ENCODE measurements at regions not wholly inside any gene's neighbourhood (a gene's known extent, or its start where the extent isn't known, plus 50 kb on each side); places are given as distances from the start of the nearest gene placed in this dataset.
"Not testable (repeated sequence)": the region's sequence is repeated elsewhere in the genome, so short reads cannot be mapped to it uniquely, and the experiment has no call there.

GRCh38 chr5:34189246-34189645 lies 146.2 kb upstream of the C1QTNF3 start:
- DNase-seq = not testable (repeated sequence)

DNA sequence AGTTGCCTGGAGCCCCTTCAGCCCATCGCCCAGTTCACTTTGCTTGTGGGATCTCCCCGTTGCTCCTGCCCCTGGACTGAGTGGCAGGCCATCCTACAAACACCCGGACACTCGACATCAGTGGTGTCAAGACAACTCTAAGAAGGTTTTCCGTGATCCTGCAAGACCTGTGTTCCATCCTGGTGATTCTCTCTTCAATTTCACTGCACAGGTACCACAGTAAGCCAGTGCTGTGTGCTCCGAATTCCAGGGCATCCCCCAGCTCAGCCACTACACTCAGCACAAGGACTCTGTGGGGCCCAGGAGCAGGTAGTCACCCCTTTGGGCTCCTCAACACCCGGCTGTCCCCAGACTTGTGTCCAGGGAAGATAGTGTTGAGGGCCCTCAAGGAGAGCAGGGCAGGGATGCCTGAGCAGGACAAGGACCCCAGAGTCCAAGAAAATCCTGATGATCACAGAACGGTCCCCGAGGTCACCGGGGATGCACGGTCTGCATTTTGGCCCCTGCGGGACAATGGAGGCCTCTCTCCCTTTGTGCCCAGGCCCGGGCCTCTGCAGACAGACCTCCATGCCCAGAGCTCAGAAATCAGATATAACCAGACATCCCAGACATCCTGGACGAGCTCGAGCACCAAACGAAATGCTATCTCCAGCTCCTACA lies 146.9 kb upstream of the C1QTNF3 start:
- not testable (repeated sequence) for DNase-seq

DNA sequence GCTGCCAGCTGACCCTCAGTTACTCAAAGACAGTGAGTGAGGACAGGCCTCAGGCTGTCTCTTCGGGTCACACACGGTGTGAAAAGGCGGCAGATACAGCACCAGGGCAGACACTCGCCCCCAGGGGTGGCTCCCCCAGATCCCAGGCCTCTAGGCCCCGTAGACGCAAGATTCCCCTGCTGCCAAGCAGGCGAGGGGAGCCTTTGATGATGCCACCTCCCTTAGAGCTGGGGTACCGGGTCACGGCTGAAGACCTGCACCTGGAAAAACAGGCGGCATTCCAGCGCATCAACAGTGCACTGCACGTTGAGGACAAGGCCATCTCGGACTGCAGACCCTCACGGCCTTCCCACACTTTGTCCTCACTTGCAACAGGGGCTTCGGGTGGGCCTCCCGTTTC lies 147.5 kb upstream of the C1QTNF3 start:
- DNase-seq = not testable (repeated sequence)

- DNase-seq = not testable (repeated sequence)
Observed at GRCh38 chr5:34191279-34191744, 148.3 kb upstream of the C1QTNF3 start.

GRCh38 chr5:34192064-34192922 lies 149.3 kb upstream of the C1QTNF3 start:
- not testable (repeated sequence) for DNase-seq

GRCh38 chr5:34192923-34193262 lies 149.9 kb upstream of the C1QTNF3 start:
- DNase-seq = not testable (repeated sequence)

DNA sequence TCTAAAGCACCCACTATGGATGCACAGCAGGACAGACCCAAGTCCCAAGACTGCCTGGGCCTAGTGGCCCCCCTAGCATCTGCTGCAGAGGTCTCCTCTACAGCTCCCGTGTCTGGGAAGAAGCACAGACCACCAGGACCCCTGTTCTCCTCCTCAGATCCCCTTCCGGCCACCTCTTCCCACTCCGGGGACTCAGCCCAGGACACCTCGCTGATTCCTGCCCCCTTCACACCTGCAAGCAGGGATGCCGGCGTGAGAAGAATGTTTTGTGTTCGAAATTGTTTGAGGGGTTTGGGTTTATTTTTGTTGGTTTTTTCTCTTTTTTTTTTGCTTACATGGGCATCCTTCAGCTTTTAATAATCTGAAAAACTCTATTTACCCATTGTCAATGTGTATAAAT lies 150.3 kb upstream of the C1QTNF3 start:
- DNase-seq = not testable (repeated sequence)

GRCh38 chr5:34193804-34194203 lies 150.8 kb upstream of the C1QTNF3 start:
- not testable (repeated sequence) for DNase-seq

- DNase-seq = not testable (repeated sequence)
Observed at GRCh38 chr5:34196091-34196490, 153.1 kb upstream of the C1QTNF3 start.

- DNase-seq = not testable (repeated sequence)
Observed at GRCh38 chr5:34205347-34205746, 162.3 kb upstream of the C1QTNF3 start.

DNA sequence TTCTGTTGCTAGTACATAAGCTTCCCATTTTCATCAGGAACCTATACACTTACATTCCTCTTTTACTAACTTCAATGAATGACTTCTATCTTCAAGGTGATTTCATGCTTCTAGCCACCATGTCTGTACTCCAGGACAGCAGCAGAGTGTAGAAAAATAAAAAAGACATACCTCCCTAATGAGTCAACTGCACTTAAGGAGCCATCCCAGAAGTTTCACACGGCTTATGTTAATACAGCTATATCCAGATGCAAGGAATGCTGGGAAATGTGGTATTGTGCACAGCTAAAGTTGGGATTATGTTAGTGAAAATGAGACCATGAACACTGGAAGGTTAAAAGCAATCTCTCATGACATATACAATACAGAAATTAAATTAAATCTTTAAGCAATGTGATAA lies 174.4 kb upstream of the C1QTNF3 start:
- not testable (repeated sequence) for DNase-seq

DNA sequence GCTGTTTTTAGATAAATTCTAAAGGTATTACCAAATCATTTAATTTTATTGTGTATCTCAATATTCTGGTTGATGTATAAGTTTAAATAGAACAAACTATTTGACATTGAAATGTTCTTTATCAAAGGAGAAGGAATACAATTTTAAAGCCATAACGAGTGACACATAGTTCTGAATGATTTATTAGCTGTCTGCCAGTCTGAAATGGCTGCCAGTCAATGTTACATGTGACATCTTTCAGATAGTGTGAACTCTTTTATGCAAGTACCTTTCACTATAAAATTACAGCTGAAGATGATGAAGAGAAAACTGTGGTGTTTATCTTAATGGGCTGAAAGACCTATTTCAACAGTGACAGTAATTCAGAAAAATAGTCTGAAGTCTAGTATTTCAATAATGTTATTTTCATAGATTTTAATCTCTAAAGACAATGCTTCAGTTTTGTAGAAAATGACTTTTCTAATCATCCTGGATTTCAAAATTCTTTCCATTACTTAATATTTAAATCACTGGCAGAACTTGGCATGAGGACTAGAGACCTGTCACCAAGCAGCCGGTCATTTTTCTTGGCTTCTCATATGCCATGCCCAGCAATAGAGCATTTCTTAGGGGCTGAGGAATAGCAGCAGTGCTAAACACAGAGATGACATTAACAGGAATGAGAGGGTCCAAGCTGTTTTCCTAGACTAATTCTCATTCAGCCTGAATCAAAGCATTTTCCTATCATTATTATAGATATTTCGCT lies 178.5 kb upstream of the C1QTNF3 start:
- DNase-seq = not testable (repeated sequence)

- DNase-seq = not testable (repeated sequence)
Observed at GRCh38 chr5:34223158-34223557, 180.1 kb upstream of the C1QTNF3 start.

- DNase-seq = not testable (repeated sequence)
Observed at GRCh38 chr5:34230402-34230801, 187.4 kb upstream of the C1QTNF3 start.

GRCh38 chr5:34243802-34244201 lies 200.8 kb upstream of the C1QTNF3 start:
- not testable (repeated sequence) for DNase-seq

GRCh38 chr5:34244281-34245031 lies 201.4 kb upstream of the C1QTNF3 start:
- DNase-seq = peak; percentile 83

GRCh38 chr5:34245032-34245394 lies 202.0 kb upstream of the C1QTNF3 start:
- not testable (repeated sequence) for DNase-seq

- DNase-seq = not testable (repeated sequence)
Observed at GRCh38 chr5:34245813-34246212, 202.8 kb upstream of the C1QTNF3 start.

DNA sequence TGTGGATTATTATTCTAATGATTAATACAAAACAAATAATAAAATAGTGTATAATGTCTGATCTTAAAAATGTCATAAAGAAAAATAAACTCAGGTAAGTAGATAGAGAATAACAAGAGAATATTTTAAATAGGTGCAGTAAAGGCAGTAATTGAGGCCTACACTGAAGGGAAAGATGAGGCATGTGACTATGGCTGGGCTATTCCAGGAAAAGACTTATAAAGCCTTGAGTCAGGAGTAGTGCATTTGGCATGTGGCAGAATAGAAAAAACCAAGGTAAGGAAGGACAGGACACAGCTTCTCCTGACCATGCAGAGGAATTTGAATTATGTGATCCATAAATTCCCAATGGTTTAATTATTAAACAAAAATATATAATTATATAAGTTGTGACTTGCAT lies 215.6 kb upstream of the C1QTNF3 start:
- DNase-seq = not testable (repeated sequence)

GRCh38 chr5:34261020-34261419 lies 218.0 kb upstream of the C1QTNF3 start:
- DNase-seq = not testable (repeated sequence)

DNA sequence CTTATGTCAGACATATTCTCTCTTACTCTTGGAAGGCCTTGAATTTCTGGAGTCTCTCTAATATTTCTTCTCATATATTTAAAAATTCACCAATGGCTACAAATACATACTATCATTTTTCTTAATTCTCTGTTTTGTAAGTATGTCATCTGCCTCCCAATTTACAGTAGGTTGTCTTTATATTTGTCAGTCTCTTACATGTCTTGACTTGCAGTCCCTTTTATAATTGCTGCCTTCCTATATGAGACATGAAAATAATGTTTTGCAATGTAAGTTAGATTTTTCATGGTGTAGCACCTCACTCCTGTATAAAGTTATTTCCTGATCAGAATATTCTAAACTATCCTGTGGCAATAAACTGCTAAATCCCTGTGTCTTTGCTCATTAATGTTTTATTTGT lies 223.1 kb upstream of the C1QTNF3 start:
- DNase-seq = not testable (repeated sequence)

DNA sequence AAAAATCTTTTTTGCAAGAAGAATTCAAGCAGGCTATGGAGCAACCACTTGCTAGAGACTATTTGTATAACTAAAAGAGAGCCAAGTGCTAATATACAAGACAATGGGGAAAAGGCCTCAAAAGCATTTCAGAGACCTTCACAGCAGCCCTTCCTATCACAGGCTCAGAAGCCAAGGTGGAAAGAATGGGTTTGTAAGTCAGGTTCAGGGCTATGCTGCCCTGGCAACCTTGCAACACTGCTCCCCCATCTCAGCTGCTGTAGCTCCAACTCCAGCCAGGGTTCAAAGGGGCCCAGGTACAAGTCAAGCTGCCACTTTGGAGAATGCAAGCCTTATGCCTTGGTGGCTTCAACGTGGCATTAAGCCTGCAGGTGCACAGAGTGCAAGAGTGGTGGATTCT lies 253.7 kb upstream of the C1QTNF3 start:
- DNase-seq = not testable (repeated sequence)

- not testable (repeated sequence) for DNase-seq
Observed at GRCh38 chr5:34329201-34329600, 286.2 kb upstream of the C1QTNF3 start.

All from CD4-positive, alpha-beta T cell treated with Interferon gamma for 1 hour (primary cell).